HG02840 (cell line): ENCODE measurements at regions not wholly inside any gene's neighbourhood (a gene's known extent, or its start where the extent isn't known, plus 50 kb on each side); places are given as distances from the start of the nearest gene placed in this dataset.

ENCODE experiments used
- ATAC-seq: cut with Tn5 transposase; IDR thresholded peaks from one replicate; pipeline ENCODE4 v1.9.1; 2021; ENCODE audit warnings: mild to moderate bottlenecking, moderate library complexity, moderate number of reproducible peaks; ENCODE audit not compliant: unreplicated experiment, low FRiP score

DNA sequence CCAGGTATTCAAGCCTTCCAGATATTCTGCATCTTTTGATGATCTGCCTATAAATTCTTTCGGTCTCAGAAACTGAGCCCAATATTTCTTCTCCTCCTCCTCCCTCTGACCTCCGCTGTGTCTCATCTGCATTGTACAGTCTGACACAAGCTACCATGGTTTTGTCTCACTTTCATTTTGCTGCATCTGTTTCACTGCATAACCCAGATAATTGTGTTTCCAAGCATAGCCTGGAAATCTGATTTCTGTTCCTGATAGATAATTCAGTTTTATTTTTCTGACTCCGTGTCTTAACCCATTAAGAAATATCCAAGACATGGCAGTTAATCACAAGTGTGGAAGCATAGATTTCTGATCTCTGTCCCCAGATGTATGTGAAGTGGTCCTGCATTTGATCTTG, 374.2 kb upstream of the SEMA3A start:
- no peak for ATAC-seq

DNA sequence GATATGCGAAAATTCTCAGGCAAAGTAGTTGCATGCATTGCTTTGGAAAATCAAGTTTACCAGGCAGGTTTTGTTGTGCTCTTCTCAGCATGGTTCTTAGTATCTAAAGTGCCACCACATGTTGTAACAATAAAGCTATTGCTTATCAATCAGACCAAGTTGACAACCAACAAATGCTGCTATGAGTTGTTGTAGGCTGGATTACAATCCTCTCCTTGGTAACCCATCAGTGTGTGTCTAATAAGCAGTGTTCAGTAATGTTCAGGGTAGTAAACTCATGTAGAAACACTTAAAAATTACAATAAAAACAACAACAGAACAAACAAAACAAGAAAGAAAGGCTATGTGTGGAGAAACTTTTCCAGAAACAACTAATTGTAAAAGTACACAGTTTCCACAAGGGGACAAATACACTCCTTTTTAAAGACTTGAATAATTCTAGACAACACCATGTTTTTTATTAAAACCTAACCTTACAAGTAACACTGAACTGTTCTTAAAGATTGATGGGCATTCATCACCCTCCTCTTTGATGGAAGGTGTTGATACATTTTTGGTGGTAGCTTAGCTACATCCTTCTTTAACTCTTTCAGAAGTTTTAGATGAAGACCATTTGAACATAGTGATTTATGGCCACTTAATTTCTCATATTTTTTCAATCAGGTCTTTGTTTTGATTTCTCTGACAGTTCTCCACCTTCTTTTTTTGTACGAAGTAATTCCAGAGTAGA, 370.9 kb upstream of the SEMA3A start:
- no peak for ATAC-seq

DNA sequence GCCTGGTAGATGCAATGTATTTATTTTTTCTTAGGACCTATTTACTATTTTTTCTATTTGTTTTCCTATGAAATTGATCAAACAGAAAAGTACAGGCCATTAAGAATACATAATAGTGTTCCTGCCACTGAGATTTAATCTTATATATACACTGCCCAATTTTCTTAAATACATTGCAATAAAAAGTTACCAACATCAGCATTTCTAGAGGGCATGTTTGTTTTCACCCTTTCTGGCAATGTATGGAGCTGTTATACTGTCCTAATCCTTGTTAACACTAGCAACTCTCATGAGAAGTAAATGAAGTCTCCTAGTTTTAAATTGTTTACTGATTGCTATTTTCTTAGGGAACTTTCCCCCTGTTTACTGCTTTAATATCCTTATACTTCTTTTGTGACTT, 359.1 kb upstream of the SEMA3A start:
- no peak for ATAC-seq

DNA sequence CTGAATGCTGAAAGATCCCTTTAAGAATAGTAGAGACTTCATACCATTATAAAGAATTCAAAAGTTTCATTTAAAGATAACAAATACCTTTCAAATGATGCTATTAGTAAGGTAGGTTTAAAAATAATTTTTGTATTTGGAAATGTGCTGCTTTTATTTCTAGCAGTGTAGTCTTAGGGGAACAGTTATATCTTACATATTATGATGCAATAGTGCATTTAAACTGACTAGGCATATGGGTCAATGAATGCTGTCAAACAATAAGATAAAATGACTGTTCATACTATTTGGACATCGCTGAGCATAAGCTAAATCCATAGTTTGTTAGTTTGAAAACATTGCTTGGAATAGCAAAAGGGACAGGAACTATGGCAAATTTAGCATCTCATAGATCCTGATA, 354.8 kb upstream of the SEMA3A start:
- no peak for ATAC-seq

DNA sequence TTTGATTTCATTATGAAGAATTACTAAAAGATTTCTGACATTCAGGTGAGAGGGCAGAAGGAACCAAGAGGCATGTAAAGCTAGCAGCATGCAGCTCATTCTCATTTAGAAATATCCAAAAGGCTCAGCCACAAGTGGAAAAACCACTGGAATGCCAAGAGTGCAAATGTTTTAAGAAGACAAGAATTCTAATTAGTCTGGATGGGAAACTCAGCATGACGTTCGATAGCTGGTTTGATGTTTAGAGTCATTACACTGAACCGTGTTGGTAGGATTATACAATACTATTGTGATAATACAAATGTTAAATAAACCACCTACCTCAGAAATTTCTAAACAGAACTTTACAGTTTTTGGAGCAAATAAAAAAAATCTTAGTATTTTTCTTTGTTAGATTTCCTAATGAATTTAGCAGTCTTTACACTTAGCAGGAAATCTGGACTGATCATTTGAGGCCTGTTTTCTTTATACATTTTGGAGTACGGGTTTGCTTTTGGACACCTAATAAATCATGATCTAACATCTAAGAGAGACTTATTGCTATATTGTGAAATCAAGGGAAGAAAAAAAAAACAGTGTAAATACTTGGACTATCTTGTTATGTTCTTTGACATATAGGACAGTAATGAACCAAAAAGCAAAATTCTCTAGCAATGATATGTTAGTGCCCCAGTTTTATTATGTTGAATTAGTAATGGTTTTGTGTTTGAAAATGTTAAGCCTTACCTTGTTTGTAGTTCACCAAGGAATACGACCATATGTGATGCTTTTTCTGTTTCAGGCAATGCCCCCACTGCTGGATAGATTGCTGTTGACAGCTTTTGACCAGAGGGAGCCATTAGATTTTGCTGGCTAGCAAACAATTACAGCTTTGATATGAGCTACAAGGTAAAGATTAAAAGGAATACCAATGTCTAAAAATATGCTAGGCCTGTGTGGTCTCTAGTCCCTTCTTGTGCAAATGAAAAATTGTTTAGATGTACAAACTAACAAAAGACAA, 354.1 kb upstream of the SEMA3A start:
- ATAC-seq = no peak

DNA sequence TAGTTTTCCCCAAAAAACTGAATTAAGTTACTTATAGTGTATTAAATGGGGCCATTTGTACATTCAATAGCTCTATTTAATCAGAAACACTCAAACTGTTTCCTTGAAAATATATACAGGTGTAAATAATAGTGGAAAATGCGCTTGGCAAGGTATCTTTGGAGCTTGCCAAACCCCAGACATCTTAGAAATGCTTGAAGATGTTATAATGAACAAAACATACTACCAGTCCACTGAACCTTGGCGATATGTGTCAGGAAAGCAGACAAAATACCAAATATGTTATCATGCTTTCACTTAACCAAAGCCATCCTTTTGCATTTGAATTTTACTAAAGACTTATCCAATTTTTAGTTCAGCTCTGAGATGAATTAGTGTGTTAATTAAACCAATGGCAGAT, 352.7 kb upstream of the SEMA3A start:
- no peak for ATAC-seq

DNA sequence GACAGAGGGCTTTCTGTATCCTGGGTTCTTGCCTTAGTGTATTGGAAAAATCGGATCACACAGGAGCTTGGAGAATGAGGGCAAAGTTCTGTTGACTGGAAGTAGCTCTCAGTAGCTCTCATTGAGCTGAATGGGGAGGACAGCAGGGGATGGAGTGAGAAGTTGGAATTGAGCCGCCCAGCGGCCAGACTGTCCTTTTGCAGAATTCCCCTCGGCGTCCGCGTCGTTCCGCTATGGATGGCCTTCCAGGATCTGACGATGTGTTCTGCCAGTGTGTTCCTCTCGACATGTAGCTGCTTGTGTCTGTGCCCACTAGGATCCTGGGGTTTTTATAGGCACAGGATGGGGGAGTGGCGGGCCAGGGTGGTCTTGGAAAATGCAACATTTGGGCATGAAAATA, 351.8 kb upstream of the SEMA3A start:
- no peak for ATAC-seq

DNA sequence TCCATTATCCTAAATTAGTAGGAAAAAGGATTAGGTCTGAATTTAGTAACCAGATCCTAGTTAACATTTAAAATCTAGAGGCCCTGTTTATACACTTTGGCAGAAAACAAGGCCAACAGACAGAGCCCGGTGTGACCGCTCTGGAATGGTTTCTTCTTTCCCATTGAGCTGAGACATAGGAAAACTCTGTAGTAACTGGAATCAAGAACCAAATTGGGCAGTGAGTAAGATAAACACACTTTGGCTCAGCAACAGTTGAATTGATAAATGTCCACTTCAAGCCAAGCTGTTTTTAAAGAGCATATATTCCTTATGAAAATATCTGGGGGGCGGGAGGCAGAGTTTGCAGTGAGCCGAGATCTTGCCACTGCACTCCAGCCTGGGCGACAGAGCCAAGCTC, 343.7 kb upstream of the SEMA3A start:
- no peak for ATAC-seq

DNA sequence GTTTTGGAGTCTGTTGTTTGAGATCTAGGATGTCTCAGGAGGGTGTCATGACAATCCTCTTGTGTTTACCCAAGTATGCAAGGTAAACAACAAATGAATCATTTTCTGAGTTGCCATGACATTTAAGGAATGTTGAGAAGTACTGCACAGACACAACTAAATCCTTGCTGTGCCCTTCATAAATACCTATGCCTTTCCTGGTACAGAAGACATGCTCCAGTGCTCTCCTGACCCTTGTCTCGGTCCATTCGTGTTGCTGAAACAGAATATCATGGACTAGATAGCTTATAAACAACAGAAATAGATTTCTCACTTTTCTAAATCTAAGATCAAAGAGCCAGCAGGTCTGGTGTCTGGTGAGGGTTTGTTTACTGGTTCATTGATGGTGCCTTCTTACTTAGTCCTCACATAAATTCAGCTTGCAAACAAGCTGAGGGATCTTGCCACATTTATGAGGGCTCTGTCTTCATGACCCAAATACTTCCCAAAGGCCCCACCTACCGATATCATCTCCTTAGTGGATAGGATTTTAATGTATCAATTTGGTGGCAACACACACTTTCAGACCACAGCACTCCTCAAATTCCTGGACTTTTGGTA, 341.8 kb upstream of the SEMA3A start:
- no peak for ATAC-seq

DNA sequence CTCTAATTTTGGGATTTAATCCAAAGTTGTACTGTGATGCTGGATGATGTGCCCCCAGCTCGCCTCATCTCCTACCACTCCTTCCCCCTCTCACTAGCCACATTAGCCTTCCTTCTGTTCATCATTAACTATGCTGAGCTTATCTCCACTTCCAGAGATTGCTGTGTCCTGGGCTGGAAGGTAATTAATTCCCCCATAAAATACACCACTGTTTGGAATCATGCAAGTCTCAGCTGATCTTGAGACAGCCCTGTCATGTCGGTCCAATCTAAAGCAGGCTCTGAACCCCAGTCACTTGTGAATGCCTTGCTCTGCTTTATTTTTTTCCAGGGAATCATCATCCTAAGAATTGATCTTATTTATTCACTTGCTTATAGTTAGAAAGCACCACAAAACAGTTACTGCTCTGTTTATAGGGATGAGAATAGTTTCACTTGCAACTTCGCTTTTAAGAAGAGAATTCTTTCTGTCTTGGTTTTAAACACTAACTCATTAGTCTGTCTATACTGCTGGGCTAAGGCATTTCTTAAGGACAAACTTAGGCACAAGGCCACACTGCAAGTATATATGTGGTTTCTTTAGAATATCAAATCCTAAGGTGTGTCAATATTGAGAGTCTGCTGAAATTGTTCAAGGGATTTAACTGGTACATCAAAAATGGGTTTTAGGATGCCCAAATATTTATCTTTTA, 341.1 kb upstream of the SEMA3A start:
- ATAC-seq = no peak

DNA sequence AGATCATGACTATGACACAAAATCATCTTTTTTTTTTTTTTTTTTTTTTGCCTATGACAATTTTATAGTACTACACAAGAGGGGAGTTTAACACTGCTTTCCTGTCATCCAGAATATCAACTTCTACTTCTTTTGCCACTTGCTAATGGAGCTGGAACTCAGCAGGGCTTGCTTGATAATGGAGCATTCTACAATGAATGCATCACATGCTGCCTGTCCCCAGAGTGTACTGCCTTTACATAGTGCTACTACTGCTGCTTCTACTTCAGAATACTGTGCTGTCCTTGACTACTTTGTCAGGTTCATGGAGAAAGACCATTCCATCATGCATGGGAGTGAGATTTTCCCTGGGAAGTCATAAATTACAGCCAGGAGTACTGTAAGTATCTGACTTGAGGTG, 338.6 kb upstream of the SEMA3A start:
- ATAC-seq = no peak

DNA sequence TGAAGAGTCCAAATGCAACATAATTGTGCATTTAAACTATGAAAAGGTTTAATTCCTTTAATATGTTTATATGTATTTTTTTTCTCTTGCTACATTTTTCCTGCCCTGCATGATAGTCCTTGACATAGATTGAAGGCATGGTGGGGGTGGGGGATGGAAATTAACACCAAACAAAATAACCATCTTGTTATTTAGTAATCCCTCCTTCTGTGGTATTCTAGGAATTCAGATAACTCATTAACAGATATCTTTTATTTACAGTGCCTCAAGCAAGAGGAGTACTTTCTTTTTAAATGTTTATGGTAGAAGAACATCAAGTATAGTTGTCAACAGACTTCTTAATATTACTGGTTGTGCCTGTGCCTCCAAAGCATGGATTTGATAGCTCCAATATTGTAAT, 337.6 kb upstream of the SEMA3A start:
- ATAC-seq = no peak

DNA sequence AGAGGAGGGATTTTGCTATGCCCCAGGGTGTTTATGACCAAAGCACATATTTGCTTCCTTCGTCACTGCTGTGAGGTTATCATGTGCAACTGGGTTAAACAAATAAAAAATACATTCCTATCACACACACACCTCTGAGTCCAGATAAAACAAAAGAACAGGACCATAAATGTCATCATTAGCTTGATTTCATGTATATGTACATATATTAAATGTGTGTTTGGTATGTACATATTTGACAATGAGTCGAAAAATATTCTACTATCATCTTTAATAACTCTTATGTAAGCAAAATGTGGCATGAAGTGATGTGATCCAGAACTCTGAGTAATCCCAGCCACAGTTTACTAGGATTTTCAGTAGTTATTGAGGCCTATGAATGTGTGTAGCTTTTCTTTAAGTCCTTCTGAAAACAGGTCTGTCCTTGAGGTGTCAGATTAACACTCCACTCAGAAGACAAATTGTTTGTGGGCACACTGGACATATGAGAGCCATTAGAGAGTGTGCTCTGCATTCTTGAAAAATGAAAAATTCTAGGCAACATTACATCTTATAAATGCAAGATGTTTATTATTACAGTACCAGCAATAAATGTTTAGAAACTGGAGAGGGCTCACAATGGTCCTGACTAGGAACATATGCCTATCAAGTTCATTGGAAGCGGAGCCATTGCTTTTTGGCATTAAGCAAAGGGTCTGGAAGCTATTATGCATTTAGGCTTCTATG, 335.1 kb upstream of the SEMA3A start:
- ATAC-seq = no peak

DNA sequence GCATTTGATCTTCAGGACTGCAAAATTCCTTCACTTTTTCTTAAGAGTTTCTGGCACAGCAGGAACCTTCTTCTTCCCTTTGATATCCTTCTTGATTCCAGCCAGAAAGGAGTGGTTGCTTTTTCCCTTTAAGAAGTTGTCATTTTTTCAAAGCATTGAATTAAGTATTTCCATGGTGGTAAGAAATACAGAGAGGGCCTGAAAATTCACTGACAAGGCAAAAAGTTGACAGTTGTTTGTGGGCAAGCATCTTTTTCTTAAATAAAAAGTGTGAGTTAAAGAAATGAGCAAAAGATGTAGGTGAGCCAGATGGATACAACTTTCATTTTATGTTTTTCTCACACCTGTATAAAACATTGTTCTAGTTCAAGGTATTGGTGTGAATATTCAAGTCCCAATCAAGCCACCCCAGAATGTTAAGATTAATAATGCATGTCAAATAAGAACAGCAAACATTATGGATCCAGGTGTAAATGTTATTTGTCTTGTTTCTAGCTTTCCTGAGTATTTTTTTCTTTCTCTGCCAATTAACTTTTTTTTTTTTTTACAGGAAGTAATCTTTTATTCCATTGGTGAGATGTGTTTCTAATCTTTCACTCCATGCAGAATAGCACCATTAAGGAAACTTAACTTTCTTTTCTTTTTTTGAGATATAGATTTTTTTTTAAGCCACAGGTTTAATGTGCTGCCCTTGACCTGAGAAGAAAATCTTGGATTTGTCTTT, 334.3 kb upstream of the SEMA3A start:
- no peak for ATAC-seq

DNA sequence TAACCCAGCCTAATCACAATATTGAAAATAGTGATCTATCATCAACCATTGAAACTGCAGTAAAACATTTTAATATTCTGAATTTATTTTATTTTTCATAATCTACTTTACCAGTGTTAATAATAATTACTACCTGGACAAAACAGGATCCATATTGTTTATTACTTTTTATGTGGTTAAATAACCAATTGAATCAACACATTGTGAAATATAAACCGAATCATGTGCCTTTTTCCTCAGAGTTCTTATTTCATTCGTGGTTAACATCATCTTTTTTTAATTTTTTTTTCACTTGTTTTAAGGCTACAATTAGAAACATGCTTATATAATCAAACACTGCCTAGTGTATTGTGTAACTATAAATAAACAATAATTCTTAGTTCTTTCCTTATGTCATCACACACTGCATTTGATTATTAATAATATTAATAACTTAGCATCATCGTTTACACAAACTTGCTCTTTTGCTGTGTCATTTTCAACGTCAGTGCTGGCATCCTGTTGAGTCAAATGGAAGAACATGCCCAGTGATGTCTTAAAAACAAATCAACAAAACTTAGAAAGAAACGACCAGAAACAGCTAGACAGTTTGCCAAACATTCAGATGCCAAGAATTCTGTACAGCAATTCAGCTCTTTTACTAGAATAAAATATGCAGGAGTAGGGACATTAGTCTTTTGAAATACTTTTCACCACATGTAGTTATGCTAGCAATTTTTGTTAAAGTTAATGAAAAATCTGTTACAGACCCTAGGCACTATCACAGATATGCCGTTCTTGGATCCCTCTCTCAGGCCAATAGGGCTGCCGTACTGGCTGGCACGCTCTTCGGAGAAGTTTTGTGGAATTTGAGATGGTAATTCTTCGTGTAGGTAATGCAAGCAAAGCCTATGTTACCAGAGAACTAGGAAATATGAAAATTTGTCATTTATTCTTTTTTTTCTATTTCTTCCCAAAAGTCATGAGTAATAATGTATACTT, 330.4 kb upstream of the SEMA3A start:
- no peak for ATAC-seq

DNA sequence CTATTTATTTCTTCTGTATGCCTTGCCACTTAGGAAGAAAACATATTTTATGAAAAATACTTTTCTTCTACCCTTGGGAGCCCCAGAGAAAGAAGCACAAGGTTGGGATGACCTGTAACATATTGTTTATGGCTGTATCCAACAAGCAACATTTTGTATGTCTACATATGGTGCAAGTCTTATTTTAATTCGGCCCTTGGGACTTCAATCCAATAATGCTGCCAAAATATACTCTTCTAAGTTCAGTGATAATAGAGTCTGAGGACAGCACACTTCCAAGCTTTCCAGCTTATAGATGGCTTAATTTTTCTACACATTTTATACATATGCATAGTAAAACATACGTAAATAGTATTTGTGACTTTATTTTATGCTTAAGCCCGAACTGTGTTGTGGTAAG, 318.5 kb upstream of the SEMA3A start:
- ATAC-seq = no peak

DNA sequence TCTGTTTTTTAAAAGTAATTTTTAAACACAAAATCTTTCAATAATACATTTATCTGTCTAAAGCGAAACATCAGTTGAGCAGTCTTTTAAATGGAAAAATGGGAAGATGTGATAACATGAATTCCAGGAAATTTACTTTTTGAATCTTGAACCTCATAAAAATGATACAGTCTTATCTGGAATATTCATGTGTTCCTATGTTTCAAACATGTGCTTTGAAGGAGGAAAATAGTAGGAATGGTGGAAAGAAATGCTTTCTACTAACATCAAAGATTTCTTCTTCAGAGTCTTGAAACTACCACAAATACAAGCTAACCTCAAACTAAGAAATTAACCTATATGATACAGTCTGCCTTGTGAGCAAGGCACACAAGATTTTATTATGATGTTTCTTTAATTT, 317.5 kb upstream of the SEMA3A start:
- ATAC-seq = no peak

DNA sequence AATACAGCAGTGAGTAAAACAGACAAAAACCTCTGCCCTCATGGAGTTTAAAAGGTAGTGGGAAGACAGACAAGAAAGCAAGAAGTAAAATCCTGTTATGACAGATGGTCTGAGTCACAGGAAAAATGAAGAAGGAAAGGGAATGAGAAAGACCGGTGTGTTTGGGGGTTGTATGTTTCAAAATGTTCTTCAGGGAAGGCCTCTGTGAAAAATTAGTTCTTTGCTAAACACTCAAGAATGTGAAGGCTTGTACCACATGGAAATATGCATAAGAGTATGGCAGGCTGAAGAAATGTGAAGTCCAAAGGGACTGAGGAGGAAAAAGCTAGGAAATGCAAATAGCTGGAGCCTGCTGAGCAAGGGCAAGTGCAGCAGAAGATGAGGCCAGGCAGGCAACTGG, 315.9 kb upstream of the SEMA3A start:
- ATAC-seq = no peak
